ENCODE measurements at regions not wholly inside any gene's neighbourhood (a gene's known extent, or its start where the extent isn't known, plus 50 kb on each side); places are given as distances from the start of the nearest gene placed in this dataset.
"Not testable (repeated sequence)": the region's sequence is repeated elsewhere in the genome, so short reads cannot be mapped to it uniquely, and the experiment has no call there.

DNA sequence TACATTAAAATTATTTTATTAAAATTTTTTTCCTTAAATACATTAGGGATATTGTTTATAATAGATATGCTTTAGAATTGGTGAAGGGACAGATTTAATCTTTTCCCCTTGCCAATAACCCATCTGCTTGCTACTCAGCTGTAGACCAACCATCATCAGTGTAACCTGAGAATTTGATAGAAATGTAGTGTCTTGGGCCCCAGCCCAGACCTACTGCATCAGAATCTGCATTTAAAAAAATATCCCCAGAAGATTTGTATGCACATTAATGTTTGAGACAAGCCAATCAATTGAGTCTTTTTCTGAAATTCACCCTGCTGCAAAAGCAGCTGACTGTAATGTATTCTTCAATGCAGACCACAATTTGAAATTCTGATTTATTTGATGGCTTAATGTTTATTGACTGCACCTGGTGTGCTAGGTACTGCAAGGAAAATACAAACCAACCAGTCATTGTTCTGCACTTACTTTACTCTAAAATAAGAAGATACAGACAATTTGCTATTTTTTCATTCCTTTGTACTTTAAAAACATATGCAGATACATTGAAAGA lies 190.7 kb upstream of the SGO1 start:
- DNase-seq (ENCODE audit: low spot score in 2 of 2): no peak
- FAIRE-seq: no peak

DNA sequence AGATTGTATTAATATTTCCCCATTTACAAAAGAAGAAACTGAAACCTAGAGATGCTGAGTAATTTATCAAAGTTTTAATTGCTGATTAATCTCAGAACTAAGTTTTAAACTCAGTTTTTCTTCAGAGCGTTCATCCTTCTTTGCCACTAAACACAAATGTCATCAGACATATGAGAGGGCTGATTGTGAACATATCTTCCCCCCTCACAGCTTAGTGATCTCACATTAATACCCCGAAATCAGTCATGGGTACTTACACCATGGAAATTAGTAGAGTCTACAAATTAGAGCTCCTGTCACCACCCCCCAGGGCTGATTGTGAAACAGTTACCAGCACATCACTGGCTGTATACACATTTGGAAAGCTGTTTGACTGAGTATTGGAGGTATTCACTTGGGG lies 189.3 kb upstream of the SGO1 start:
- FAIRE-seq (no peak), DNase-seq (ENCODE audit: low spot score in 2 of 2) (no peak)

- not testable (repeated sequence) for FAIRE-seq; DNase-seq (ENCODE audit: low spot score in 2 of 2)
Observed at GRCh38 chr3:20370273-20371063, 184.5 kb upstream of the SGO1 start.

GRCh38 chr3:20361000-20361399 lies 175.0 kb upstream of the SGO1 start:
- DNase-seq (ENCODE audit: low spot score in 2 of 2) (no peak), FAIRE-seq (no peak)

DNA sequence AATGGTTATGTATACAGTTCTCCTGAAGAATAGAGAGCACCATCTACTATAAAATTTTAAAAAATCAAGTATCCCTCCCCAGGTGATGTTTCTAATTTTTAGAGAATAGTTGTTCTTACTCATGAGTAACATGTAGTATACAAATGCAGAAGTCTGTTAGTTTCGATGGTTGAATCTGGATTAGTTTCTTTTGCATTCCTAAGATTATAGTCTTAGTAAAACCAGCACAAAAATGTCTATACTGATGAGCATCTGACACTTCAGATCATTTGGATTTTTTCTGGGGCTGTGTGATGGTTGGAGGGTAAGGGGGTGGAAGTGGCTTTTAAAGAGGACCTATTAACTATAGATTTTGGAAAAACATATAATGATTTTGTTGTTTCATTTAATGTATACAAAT lies 167.3 kb upstream of the SGO1 start:
- no peak for DNase-seq (ENCODE audit: low spot score in 2 of 2)
- FAIRE-seq: no peak

DNA sequence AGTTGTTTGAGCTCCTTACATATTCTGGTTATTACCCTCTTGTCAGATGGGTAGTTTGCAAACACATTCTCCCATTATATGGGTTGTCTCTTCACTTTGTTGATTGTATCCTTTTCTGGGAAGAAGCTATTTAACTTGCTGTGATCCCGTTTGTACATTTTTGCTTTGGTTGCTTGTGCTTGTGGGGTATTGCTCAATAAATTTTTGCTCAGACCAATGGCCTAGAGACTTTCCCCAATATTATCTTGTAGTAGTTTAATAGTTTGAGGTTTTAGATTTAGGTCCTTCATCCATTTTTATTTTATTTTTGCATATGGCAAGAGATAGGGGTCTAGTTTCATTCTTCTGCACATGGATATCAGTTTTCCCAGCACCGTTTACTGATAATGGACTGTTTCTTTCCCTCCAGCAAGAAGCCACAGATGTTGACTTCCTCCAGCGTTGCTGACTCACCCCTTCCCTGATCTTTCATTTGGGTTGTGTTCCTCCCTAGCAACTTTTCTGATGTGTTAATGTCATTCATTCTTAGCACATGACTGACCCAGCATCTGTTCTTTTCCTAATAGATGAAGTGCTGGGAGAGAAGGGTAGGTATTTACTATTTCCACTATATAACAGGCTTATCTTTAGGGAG lies 166.7 kb upstream of the SGO1 start:
- DNase-seq (ENCODE audit: low spot score in 2 of 2) (no peak), FAIRE-seq (no peak)

- FAIRE-seq (no peak), DNase-seq (ENCODE audit: low spot score in 2 of 2) (no peak)
Observed at GRCh38 chr3:20350449-20350848, 164.4 kb upstream of the SGO1 start.

GRCh38 chr3:20346916-20347315 lies 160.9 kb upstream of the SGO1 start:
- DNase-seq (ENCODE audit: low spot score in 2 of 2) (no peak), FAIRE-seq (no peak)

- no peak for DNase-seq (ENCODE audit: low spot score in 2 of 2)
- FAIRE-seq: no peak
Observed at GRCh38 chr3:20346369-20346768, 160.4 kb upstream of the SGO1 start.

- DNase-seq (ENCODE audit: low spot score in 2 of 2) (no peak), FAIRE-seq (no peak)
Observed at GRCh38 chr3:20344400-20344959, 158.5 kb upstream of the SGO1 start.

GRCh38 chr3:20343790-20344189 lies 157.8 kb upstream of the SGO1 start:
- no peak for FAIRE-seq
- DNase-seq (ENCODE audit: low spot score in 2 of 2): no peak

- no peak for FAIRE-seq
Observed at GRCh38 chr3:20340324-20340928, 154.4 kb upstream of the SGO1 start.

GRCh38 chr3:20336572-20336971 lies 150.6 kb upstream of the SGO1 start:
- FAIRE-seq (no peak), DNase-seq (ENCODE audit: low spot score in 2 of 2) (no peak)

More at GRCh38 chr3:20340324-20340928, 154.4 kb upstream of the SGO1 start:
- peak; percentile 8 to 29 for DNase-seq (ENCODE audit: low spot score in 2 of 2)

GRCh38 chr3:20334842-20335241 lies 148.8 kb upstream of the SGO1 start:
- DNase-seq (ENCODE audit: low spot score in 2 of 2) (no peak), FAIRE-seq (no peak)

GRCh38 chr3:20327889-20328288 lies 141.9 kb upstream of the SGO1 start:
- FAIRE-seq (no peak), DNase-seq (ENCODE audit: low spot score in 2 of 2) (no peak)

GRCh38 chr3:20326541-20326940 lies 140.5 kb upstream of the SGO1 start:
- FAIRE-seq: no peak
- DNase-seq (ENCODE audit: low spot score in 2 of 2): no peak

DNA sequence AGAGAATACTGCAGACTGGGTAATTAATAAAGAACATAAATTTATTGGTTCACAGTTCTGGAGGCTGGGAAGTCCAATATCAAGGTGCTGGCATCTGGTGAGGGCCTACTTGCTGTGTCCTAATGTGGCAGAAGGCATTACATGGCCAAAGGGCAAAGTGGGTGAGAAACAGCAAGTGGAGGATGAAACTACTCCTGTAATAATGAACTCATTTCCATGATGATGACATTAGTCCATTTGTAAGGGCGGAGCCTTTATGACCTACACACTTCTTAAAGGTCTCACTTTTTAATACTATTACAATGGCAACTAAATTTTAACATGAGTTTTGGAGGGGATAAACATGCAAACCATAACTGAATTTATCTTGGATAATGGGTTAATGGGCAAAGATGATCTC lies 139.6 kb upstream of the SGO1 start:
- FAIRE-seq (no peak), DNase-seq (ENCODE audit: low spot score in 2 of 2) (no peak)

GRCh38 chr3:20324664-20325478 lies 138.9 kb upstream of the SGO1 start:
- FAIRE-seq: no peak
- DNase-seq (ENCODE audit: low spot score in 2 of 2): no peak

- DNase-seq (ENCODE audit: low spot score in 2 of 2) (no peak), FAIRE-seq (no peak)
Observed at GRCh38 chr3:20323307-20323927, 137.4 kb upstream of the SGO1 start.

GRCh38 chr3:20322085-20322484 lies 136.1 kb upstream of the SGO1 start:
- DNase-seq (ENCODE audit: low spot score in 2 of 2) (no peak), FAIRE-seq (no peak)

Measured in frontal cortex (tissue), 3 donors.